H1 (cell line): ENCODE measurements at regions not wholly inside any gene's neighbourhood (a gene's known extent, or its start where the extent isn't known, plus 50 kb on each side); places are given as distances from the start of the nearest gene placed in this dataset.

ENCODE experiments used
- CTCF ChIA-PET: fragments of 300-600 bp; sonication (Branson Sonifier 250); formaldehyde crosslinking; loops from one replicate; lab custom pipeline; 2021; ENCODE audit not compliant: partially characterized antibody; lab: Charles Lee
- POLR2A ChIA-PET: fragments of 300-600 bp; sonication (Branson Sonifier 250); formaldehyde crosslinking; loops from one replicate; lab custom pipeline; 2021; ENCODE audit warnings: inconsistent platforms; ENCODE audit not compliant: partially characterized antibody; lab: Charles Lee
- DNase-seq, 2 experiments: peaks; one replicate each; pipeline versions ENCODE4 v3.0.0 to v3.0.0-alpha.2; 2010 to 2022; ENCODE audit warnings: low spot score in 2 of 2, low read depth in 1 of 2, mixed read lengths in 1 of 2
- FAIRE-seq: peaks from 2 replicates; lab custom pipeline; 2011; peaks lifted over from hg19 to GRCh38; lab: Jason Lieb, UNC
- H2AFZ ChIP-seq: 2 replicates; pipeline ENCODE4 v1.8.1; 2012; ENCODE audit warnings: low read length, inconsistent platforms
- H2AK5ac ChIP-seq: 2 replicates; pipeline ENCODE4 v1.6.1; 2013; ENCODE audit warnings: low read depth, low read length
- H2BK120ac ChIP-seq: replicated peaks from 2 replicates; pipeline ENCODE3; 2013; ENCODE audit warnings: low read depth, low read length, inconsistent platforms
- H2BK12ac ChIP-seq: 2 replicates; pipeline ENCODE4 v1.6.1; 2013; ENCODE audit warnings: low read depth, low read length
- H2BK15ac ChIP-seq: 2 replicates; pipeline ENCODE4 v1.6.1; 2013; ENCODE audit warnings: low read length
- H2BK20ac ChIP-seq: 2 replicates; pipeline ENCODE4 v1.6.1; 2013; ENCODE audit warnings: low read length
- H2BK5ac ChIP-seq: 2 replicates; pipeline ENCODE4 v1.6.1; 2013; ENCODE audit warnings: low read depth, low read length
- H3K14ac ChIP-seq: 2 replicates; pipeline ENCODE4 v1.6.1; 2013; ENCODE audit warnings: inconsistent platforms; ENCODE audit not compliant: insufficient read length
- H3K18ac ChIP-seq: 2 replicates; pipeline ENCODE4 v1.6.1; 2013; ENCODE audit warnings: low read length; ENCODE audit errors: extremely low read depth
- H3K23ac ChIP-seq: 2 replicates; pipeline ENCODE4 v1.6.1; 2013; ENCODE audit warnings: inconsistent platforms; ENCODE audit not compliant: insufficient read length
- H3K23me2 ChIP-seq: 2 replicates; pipeline ENCODE4 v1.6.1; 2013; ENCODE audit warnings: low read depth, low read length
- H3K27ac ChIP-seq: 2 replicates; pipeline ENCODE4 v1.6.1; 2011; ENCODE audit warnings: low read depth, low read length, inconsistent platforms
- H3K27me3 ChIP-seq, 4 experiments: replicated peaks in 1 of 4; 1 replicate in 1 of 4; 2 replicates in 3 of 4; pipeline versions ENCODE4 v1.6.1 to v1.8.1; 2011 to 2013; ENCODE audit warnings: low read length in 3 of 4, mild to moderate bottlenecking in 3 of 4, inconsistent platforms in 2 of 4, mixed read lengths in 2 of 4, moderate library complexity in 1 of 4; ENCODE audit not compliant: control insufficient read depth in 3 of 4, insufficient read depth in 3 of 4; ENCODE audit errors: extremely low read depth in 1 of 4
- H3K36me3 ChIP-seq, 4 experiments: 2 replicates each; pipeline versions ENCODE4 v1.6.1 to v1.8.1; 2011 to 2013; ENCODE audit warnings: mild to moderate bottlenecking in 4 of 4, low read length in 3 of 4, moderate library complexity in 2 of 4, control low read depth in 1 of 4, inconsistent platforms in 1 of 4; ENCODE audit not compliant: insufficient read depth in 4 of 4, control insufficient read depth in 2 of 4
- H3K4ac ChIP-seq: replicated peaks from 2 replicates; pipeline ENCODE3; 2013; ENCODE audit warnings: low read length, low read depth, mixed read lengths, inconsistent platforms; ENCODE audit not compliant: insufficient read length
- H3K4me1 ChIP-seq, 4 experiments: replicated peaks in 1 of 4; 1 replicate in 1 of 4; 2 replicates in 3 of 4; pipeline versions ENCODE4 v1.6.1 to v1.8.1; 2011 to 2013; ENCODE audit warnings: low read length in 3 of 4, inconsistent platforms in 2 of 4, mixed read lengths in 1 of 4; ENCODE audit not compliant: insufficient read depth in 4 of 4, control insufficient read depth in 3 of 4
- H3K4me2 ChIP-seq, 2 experiments: 2 replicates each; pipeline versions ENCODE4 v1.6.1 to v1.8.1; 2011 to 2013; ENCODE audit warnings: low read depth in 2 of 2, low read length in 2 of 2, control low read depth in 1 of 2, inconsistent platforms in 1 of 2, mild to moderate bottlenecking in 1 of 2; ENCODE audit not compliant: insufficient read depth in 1 of 2
- H3K4me3 ChIP-seq, 4 experiments: fragments of 200-600, 300-600 bp in 1 of 4; sonication (generic), shearing (Covaris generic), sonication (Bioruptor Twin) in 1 of 4; 2 replicates each; pipeline versions ENCODE4 v1.5.1 to v1.8.1; 2011 to 2016; ENCODE audit warnings: low read length in 4 of 4, low read depth in 3 of 4, control low read depth in 2 of 4, inconsistent platforms in 2 of 4, mild to moderate bottlenecking in 2 of 4, mixed read lengths in 1 of 4, moderate library complexity in 1 of 4; ENCODE audit not compliant: insufficient read depth in 2 of 4; ENCODE audit errors: extremely low read depth in 1 of 4
- H3K56ac ChIP-seq: replicated peaks from 2 replicates; pipeline ENCODE3; 2013; ENCODE audit warnings: low read depth, mild to moderate bottlenecking, mixed read lengths, low read length, inconsistent platforms; ENCODE audit not compliant: insufficient read length
- H3K79me1 ChIP-seq: 2 replicates; pipeline ENCODE4 v1.6.1; 2013; ENCODE audit warnings: low read depth, low read length, control low read depth
- H3K79me2 ChIP-seq, 2 experiments: 2 replicates each; pipeline versions ENCODE4 v1.6.1 to v1.8.1; 2012 to 2013; ENCODE audit warnings: low read length in 2 of 2, mild to moderate bottlenecking in 2 of 2, inconsistent platforms in 1 of 2; ENCODE audit not compliant: insufficient read depth in 2 of 2, control insufficient read depth in 1 of 2
- H3K9ac ChIP-seq, 4 experiments: replicated peaks in 1 of 4; 1 replicate in 1 of 4; 2 replicates in 3 of 4; pipeline versions ENCODE4 v1.6.1 to v1.8.1; 2011 to 2013; ENCODE audit warnings: low read depth in 3 of 4, low read length in 3 of 4, control low read depth in 2 of 4, mild to moderate bottlenecking in 2 of 4, moderate library complexity in 2 of 4, inconsistent platforms in 1 of 4; ENCODE audit errors: extremely low read depth in 1 of 4
- H3K9me3 ChIP-seq, 2 experiments: 2 replicates each; pipeline versions ENCODE4 v1.6.1 to v1.8.1; 2012 to 2013; ENCODE audit warnings: mild to moderate bottlenecking in 2 of 2, moderate library complexity in 2 of 2, control low read depth in 1 of 2, inconsistent platforms in 1 of 2, low read depth in 1 of 2, low read length in 1 of 2, mixed read lengths in 1 of 2; ENCODE audit not compliant: insufficient read depth in 2 of 2
- H4K20me1 ChIP-seq, 2 experiments: replicated peaks in 1 of 2; 2 replicates each; pipeline versions ENCODE3 to v1.8.1; 2011 to 2013; ENCODE audit warnings: inconsistent platforms in 2 of 2, low read length in 2 of 2, mild to moderate bottlenecking in 1 of 2; ENCODE audit not compliant: insufficient read depth in 2 of 2, control insufficient read depth in 1 of 2
- H4K5ac ChIP-seq: 2 replicates; pipeline ENCODE4 v1.6.1; 2013; ENCODE audit warnings: low read length, low read depth, mixed read lengths, inconsistent platforms; ENCODE audit not compliant: insufficient read length
- H4K8ac ChIP-seq: 2 replicates; pipeline ENCODE4 v1.8.0; 2013; ENCODE audit warnings: mild to moderate bottlenecking, moderate library complexity, low read length, inconsistent platforms; ENCODE audit not compliant: insufficient read depth; ENCODE audit errors: extremely low read depth
- H4K91ac ChIP-seq: replicated peaks from 2 replicates; pipeline ENCODE3; 2013; ENCODE audit warnings: low read length, mixed read lengths, inconsistent platforms; ENCODE audit not compliant: insufficient read length
- RAD21 ChIP-seq, 2 experiments: IDR thresholded peaks in 1 of 2; conservative IDR thresholded peaks in 1 of 2; 2 replicates each; pipeline ENCODE4 v1.6.1; 2011; ENCODE audit warnings: low read depth in 2 of 2, low read length in 2 of 2, improper control_type of control experiment in 1 of 2, inconsistent platforms in 1 of 2, mild to moderate bottlenecking in 1 of 2, moderate library complexity in 1 of 2
- SAP30 ChIP-seq: fragments of 300-600 bp; sonication (generic); IDR thresholded peaks from 2 replicates; pipeline ENCODE4 v1.7.1; 2012; ENCODE audit warnings: low read length, moderate library complexity, mild to moderate bottlenecking, inconsistent platforms; ENCODE audit not compliant: insufficient read depth, insufficient replicate concordance
- TEAD4 ChIP-seq: IDR thresholded peaks from 2 replicates; pipeline ENCODE4 v1.6.1; 2012; ENCODE audit warnings: low read depth, low read length, inconsistent platforms, mixed read lengths
- WGBS, 2 experiments: shearing (Covaris generic) in 1 of 2; methylation state at CpG; one replicate each; pipeline versions ENCODE4 v1.1.6 to v1.1.7; 2013 to 2015; ENCODE audit warnings: low lambda C conversion rate in 2 of 2, mixed read lengths in 2 of 2, inconsistent platforms in 1 of 2, low coverage in 1 of 2, missing lambda C conversion rate in 1 of 2; ENCODE audit not compliant: insufficient replicate concordance in 2 of 2, insufficient coverage in 1 of 2, insufficient read length in 1 of 2; ENCODE audit errors: extremely low coverage in 1 of 2, missing lambda C conversion rate in 1 of 2; 5-methylcytosine and 5-hydroxymethylcytosine counted together
- TF ChIP-seq, protein P1 (sequence below), 3 experiments: IDR thresholded peaks; 1 replicate in 2 of 3; 2 replicates in 1 of 3; pipeline versions ENCODE4 v1.5.1 to v1.6.1; 2011; ENCODE audit warnings: low read length in 3 of 3, mild to moderate bottlenecking in 3 of 3, inconsistent platforms in 2 of 3, low read depth in 1 of 3, moderate library complexity in 1 of 3; ENCODE audit not compliant: insufficient read depth in 1 of 3; ENCODE audit errors: control extremely low read depth in 1 of 3

- no peak overlapping the region for H3K14ac ChIP-seq
- H3K4me2 ChIP-seq: no peak overlapping the region
- no peak overlapping the region for H2BK120ac ChIP-seq
- FAIRE-seq (peak; percentile 83), DNase-seq (no peak)
- H3K4me3 ChIP-seq: no peak overlapping the region
- H3K18ac ChIP-seq: no peak overlapping the region
- ChIA-PET CTCF (interaction anchor here (0.6 to 6.0 kb wide), 29 partner anchors 11 to 1461 kb away, joined by 3 to 59 read pairs (median 4); no protein-coding TSS in a partner anchor), POLR2A (no interaction called here)
- no peak overlapping the region for H4K91ac ChIP-seq
- H2BK5ac ChIP-seq: no peak overlapping the region
- H3K79me2 ChIP-seq: no peaks in the 10 kb centered on the region
- H2AFZ ChIP-seq: peak overlapping the region; percentile 62; the same call in 1 of the 2 replicates
- H3K4me1 ChIP-seq: 0 out of 7 replicates have a peak, but pooled peaks cover 0 to 2% (median 0%) of the 10 kb centered on the region in 4 experiments
- H3K27me3 ChIP-seq: no peaks in the 10 kb centered on the region
- no peaks in the 10 kb centered on the region for H3K36me3 ChIP-seq
- H3K27ac ChIP-seq: no peak overlapping the region
- H3K79me1 ChIP-seq: no peaks in the 10 kb centered on the region
- H4K20me1 ChIP-seq: no peaks in the 10 kb centered on the region
- H3K23ac ChIP-seq: no peak overlapping the region
- H2BK15ac ChIP-seq: no peak overlapping the region
- no peak overlapping the region for H3K4ac ChIP-seq
- H2BK20ac ChIP-seq: no peak overlapping the region
- H2AK5ac ChIP-seq: no peak overlapping the region
- TF ChIP-seq, protein P1, sequence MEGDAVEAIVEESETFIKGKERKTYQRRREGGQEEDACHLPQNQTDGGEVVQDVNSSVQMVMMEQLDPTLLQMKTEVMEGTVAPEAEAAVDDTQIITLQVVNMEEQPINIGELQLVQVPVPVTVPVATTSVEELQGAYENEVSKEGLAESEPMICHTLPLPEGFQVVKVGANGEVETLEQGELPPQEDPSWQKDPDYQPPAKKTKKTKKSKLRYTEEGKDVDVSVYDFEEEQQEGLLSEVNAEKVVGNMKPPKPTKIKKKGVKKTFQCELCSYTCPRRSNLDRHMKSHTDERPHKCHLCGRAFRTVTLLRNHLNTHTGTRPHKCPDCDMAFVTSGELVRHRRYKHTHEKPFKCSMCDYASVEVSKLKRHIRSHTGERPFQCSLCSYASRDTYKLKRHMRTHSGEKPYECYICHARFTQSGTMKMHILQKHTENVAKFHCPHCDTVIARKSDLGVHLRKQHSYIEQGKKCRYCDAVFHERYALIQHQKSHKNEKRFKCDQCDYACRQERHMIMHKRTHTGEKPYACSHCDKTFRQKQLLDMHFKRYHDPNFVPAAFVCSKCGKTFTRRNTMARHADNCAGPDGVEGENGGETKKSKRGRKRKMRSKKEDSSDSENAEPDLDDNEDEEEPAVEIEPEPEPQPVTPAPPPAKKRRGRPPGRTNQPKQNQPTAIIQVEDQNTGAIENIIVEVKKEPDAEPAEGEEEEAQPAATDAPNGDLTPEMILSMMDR (IDR thresholded peaks at IDR 0.05; ENCODE audit: control extremely low read depth in 1 of 3, insufficient read depth in 1 of 3, low read depth in 1 of 3, low read length in 3 of 3): peak in 2 of 3 experiments; percentile 59 to 61; a peak in 3 of 4 replicates
- TF ChIP-seq SAP30 (no peak), RAD21 (IDR thresholded peaks at IDR 0.05 in 1 of 2, conservative IDR thresholded peaks at IDR 0.05 in 1 of 2; ENCODE audit: low read depth in 2 of 2, low read length in 2 of 2) (peak; percentile 92 to 94), TEAD4 (peak; percentile 64; the same call in 1 of the 2 replicates)
- WGBS, 2 experiments: 44% methylated on average over 2 of the region's 2 CpGs; no CpG with 5 or more reads in 1 of the 2 experiments
- no peak overlapping the region for H4K8ac ChIP-seq
- H2BK12ac ChIP-seq: no peak overlapping the region
- H3K9ac ChIP-seq: no peak overlapping the region
- no peak overlapping the region for H4K5ac ChIP-seq
- no peaks in the 10 kb centered on the region for H3K23me2 ChIP-seq
- no peak overlapping the region for H3K56ac ChIP-seq
- H3K9me3 ChIP-seq: no peaks in the 10 kb centered on the region
Measured at GRCh38 chr10:2978111-2978510, 89.2 kb upstream of the PFKP start.
